Astrocyte of the hippocampus (primary cell): ENCODE measurements at regions not wholly inside any gene's neighbourhood (a gene's known extent, or its start where the extent isn't known, plus 50 kb on each side); places are given as distances from the start of the nearest gene placed in this dataset.
"Not testable (repeated sequence)": the region's sequence is repeated elsewhere in the genome, so short reads cannot be mapped to it uniquely, and the experiment has no call there.

Source experiments
- DNase-seq: peaks from one replicate; pipeline ENCODE4 v3.0.0; 2011; ENCODE audit warnings: low read depth, low spot score

DNA sequence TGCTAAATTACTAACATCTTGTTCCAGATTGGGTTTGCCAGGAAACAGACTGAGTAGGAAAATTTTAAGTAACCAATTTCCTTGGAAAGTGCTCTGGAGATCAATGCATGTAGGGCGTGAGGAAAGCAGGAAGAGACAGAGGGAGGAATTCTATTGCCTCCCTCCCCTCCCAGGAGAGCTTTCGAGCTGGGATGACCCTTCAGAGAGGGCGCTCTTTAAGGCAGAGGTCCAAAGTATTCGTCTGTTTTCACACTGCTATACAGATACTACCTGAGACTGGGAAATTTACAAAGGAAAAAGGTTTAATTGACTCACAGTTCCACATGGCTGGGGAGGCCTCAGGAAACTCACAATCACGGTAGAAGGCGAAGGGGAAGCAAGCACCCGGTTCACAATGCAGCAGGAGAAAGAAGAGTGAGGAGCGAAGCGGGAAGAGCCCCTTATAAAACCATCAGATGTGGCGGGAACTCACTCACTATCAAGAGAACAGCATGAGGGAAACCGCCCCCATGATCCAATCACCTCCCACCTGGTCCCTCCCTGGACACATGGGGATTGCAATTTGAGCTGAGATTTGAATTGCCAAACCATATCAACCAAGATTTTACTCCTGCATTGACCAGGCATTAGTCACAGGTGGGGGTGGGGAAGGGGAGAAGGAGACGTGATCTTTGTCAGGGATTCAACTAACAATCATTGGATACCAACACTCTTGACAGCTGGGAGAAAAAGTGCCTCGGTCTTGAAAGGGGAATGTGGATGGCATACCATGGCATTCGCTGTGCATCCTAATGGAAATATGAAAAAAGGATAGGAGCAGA lies 63.8 kb downstream of the SLITRK2 start:
- no peak for DNase-seq

DNA sequence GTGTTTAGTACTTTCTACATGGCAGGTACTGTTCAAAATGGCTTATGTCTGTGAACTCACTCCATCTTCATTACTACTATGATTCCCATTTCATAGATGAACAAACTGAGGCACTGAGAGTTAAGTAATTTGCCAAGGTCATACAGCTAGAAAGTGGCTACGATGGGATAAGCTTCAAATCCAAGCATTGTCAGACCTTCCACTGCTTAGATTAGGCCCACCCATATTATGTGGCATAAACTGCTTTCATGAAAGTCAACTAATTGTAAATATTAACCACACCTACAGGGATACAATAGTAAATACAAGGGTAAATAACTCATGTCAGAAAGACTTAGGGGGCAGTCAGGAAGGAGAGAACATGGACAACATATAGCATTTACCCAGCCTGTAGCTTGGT lies 68.8 kb downstream of the SLITRK2 start:
- DNase-seq: no peak

DNA sequence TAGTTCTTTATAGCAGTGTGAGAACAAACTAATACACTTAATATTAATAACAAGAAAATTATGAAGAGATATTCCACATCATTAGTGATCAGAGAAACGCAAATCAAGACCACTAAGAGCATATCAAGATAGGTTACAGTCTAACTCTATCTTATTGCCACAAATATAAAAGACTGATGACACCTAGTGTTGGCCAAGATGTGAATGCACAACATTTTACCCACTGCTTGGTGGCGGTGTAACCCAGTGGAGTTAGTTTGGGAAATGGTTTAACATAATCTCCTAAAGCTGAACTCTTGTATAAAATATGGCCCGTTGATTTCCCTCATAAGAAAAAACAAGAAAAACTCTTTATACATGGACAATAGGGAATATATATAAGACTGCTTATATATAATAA lies 92.4 kb downstream of the SLITRK2 start:
- DNase-seq: no peak

DNA sequence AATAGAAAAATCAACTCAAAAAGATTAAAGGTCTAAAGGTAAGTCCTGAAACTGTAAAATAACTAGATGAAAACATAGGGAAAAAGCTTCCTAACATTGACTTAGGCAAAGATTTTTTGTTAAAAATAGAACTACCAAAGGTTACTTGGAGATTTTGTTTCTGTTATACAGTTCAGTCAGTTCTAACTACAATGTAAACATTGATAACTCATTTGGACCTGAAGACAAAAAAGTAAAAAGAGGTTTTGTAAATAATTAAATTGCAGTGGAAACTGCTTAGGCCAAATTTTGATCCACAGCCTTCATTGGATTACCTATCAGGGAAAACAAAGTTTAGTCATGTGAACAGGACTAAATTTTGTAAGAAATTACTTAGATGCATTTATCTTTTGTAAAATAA lies 101.8 kb downstream of the SLITRK2 start:
- no peak for DNase-seq

DNA sequence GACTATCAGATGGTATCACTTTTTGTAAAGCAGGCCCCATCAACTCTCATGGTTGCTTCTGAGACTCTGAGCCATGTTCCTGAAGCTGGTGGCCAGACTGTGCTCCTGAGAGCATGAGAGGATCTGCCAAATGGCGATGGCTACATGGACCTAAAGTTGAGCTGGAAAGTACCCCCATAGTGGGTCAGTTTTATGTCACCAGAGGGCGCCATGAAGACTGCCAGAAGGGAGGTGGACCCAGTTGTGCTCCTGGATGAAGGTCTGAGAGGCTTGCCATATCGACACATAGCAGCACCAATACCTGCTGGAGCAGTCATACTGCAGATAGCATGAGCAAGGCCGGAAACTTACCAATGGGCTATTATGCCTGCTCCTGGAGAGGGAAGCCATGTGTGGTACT lies 105.7 kb downstream of the SLITRK2 start:
- DNase-seq: no peak

DNA sequence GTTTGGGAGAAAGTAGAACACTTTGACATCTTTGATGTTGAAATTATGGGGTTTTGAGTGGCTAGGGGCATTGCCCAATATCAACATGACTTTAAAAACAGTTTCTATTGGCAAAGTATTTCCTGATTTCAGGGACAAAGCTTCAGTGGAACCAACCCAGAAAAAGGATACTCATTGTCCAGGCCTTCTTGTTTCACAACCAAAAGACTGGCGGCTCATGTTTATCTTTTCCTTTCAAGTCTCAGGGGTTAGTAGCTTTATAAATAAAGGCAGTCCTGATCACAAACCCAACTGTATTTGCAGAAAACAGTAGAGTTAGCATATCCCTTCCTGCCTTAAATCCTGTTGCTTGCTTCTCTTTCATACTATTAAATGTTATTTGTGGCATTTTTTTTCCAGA lies 119.1 kb downstream of the SLITRK2 start:
- DNase-seq: no peak

DNA sequence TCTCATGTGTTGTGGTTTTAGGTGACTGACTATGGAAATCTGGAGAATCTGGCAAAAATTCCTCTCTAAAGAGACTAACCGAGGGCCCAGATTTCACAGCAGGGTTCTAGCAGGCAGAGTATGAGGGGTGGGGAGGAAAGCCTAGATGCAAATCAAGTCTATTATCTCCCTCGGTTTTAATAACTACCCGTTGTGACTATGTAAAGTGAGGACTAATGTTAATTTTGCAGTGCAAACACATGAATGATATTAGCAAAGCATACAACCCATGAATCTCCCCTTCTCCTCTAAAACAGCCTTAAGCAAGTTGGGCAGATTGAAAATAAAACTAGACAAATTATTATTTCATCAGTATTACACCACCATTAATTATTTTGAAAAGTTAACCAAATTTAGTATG lies 131.4 kb downstream of the SLITRK2 start:
- no peak for DNase-seq

DNA sequence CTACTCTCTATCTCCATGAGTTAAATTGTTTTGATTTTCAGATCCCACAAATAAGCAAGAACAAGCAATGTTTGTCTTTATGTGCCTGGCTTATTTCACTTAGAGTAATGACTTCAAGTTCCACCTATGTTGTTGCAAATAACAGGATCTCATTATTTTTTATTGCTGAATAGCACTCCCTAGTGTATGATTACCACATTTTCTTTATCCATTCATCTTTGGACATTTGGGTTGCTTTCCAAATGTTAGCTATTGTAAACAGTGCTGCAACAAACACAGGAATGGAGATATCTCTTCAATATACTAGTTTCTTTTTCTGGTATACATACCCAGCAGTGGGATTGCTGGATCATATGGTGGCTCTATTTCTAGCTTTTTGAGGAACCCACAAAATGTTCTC lies 136.0 kb downstream of the SLITRK2 start:
- no peak for DNase-seq

DNA sequence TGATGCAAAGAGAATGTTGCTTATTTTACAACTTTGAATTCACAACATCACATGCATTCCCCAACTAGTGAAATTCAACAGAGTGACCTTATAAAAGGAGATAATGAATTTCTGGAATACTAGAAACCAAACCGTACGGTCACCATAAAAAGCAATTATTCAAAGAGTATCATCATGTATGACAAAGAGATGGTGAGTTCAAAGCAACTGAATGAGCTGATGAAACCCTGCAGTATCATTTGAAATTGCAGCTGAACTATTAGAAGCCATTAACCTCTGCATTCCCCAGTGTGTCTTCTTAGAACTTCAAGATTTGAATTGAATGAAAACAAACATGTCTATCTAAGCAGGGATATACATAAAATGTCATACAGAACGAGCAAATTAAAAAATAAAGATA lies 172.4 kb downstream of the SLITRK2 start:
- no peak for DNase-seq

DNA sequence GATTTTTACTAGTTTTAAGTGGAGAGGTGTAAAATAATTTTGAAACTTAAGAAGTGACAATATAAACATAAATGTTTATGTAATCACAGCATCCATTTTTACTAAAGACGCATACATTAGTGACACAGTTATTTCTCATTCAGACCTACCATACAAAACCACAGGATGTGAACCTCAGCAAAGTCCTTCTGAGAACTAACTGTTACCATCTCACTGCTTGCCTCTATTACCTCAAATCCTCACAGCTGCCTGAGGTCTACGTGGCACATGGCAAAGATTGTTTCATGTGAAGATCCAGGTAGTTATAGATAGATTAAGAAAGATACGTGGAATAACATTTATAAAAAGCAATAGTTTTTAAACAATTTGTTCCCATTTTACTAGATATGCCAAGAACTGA lies 189.0 kb downstream of the SLITRK2 start:
- no peak for DNase-seq

DNA sequence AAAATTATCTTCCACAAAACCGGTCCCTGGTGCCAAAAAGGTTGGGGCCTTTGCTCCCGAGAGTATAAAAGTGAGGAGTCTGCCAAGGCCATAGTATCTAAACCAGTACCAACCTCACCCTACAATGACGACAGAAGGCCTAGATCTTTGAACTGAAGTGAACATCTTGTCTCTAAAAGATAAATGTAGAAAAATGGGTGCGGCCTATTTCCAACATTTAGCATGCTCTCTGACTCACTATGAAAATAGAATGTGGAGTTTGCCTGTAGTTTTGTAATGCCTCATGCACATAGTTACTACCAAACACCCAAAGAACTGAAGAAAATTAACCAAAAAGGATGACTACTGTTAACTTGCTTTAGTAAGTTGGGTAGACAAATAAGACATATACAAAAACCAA lies 218.4 kb downstream of the SLITRK2 start:
- DNase-seq: no peak

DNA sequence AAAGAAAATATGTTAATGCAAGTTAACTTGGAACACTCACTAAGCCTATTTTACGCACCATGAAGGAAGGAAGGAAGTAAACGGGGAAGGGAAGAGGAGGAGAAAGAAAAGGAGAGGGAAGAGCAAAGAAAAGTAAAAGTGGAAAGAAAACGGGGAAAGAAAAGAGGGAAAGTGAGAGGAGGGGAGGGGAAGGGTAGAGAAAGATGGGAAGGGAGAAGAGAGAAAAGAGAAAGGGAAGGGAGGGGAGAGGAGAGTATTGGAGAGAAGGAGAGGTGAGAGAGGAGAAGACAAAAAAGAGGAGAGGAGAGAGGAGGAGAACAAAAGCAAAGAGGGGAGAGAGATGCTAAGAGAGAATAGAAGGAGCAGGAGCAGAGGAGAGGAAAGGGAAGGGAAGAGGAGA lies 224.1 kb downstream of the SLITRK2 start:
- no peak for DNase-seq

DNA sequence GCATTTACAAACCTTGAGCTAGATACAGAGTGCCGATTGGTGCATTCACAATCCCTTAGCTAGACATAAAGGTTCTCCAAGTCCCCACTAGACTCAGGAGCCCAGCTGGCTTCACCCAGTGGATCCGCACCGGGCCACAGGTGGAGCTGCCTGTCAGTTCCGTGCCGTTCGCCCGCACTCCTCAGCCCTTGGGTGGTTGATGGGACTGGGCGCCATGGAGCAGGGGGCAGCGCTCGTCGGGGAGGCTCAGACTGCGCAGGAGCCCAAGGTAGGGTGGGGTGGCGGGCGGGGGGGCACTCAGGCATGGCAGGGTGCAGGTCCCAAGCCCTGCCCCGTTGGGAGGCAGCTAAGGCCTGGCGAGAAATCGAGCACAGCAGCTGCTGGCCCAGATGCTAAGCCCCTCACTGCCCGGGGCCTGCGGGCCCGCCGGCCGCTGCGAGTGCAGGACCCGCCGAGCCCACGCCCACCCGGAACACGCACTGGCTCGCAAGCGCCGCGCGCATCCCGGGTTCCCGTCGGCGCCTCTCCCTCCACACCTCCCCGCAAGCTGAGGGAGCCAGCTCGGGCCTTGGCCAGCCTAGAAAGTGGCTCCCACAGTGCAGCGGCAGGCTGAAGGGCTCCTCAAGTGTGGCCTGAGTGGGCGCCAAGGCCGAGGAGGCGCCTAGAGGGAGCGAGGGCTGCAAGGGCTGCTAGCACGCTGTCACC lies 228.5 kb downstream of the SLITRK2 start:
- DNase-seq: not testable (repeated sequence)

DNA sequence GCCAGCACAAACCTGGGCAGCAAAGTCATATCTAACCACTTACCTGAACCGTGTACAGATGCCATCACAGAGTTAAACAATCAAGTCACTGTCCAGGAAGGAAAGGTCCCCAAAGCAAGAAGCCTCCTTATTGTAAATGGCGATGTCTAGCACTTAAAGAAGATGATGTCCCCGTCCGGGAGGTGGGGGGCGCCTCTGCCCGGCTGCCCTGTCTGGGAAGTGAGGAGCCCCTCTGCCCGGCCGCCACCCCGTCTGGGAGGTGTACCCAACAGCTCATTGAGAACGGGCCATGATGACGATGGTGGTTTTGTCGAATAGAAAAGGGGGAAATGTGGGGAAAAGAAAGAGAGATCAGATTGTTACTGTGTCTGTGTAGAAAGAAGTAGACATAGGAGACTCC lies 231.9 kb downstream of the SLITRK2 start:
- not testable (repeated sequence) for DNase-seq

DNA sequence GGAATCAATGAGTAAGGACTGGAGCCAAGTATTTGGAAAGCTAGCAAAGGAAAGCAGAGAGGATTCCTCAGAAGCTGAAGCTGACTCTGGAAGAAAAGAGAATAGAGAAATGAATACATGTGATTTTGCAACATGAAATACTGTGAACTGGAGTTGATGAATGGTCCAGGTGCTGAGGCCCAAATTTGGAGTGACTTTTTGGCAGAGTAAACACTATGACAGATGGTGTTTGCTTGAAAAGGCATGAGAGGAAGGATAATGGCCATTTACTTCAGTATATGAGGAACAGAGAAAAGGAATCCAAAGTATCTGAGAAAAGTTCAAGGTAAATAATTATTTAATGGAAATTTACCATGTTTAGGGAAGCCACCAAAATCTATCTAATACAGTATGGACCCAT lies 236.7 kb downstream of the SLITRK2 start:
- DNase-seq: no peak

DNA sequence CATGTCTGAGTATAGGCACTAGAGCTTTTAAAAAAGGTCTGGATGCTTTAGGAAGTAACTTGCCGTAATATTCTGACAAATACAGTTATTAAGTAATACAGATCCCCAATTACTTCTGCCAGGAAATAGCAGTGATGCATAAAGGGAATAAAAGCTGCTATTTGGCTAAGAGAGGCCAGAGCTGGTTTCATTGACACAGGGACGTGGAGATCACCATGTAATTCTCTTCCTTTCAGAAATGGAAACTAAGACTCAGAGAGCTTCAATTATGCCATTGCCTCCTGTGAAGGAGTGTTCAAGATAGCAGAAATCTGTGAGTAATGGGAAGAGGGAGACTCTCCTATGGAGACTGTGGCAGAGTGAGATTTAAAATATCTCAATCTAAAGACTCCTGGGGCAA lies 238.1 kb downstream of the SLITRK2 start:
- DNase-seq: no peak

DNA sequence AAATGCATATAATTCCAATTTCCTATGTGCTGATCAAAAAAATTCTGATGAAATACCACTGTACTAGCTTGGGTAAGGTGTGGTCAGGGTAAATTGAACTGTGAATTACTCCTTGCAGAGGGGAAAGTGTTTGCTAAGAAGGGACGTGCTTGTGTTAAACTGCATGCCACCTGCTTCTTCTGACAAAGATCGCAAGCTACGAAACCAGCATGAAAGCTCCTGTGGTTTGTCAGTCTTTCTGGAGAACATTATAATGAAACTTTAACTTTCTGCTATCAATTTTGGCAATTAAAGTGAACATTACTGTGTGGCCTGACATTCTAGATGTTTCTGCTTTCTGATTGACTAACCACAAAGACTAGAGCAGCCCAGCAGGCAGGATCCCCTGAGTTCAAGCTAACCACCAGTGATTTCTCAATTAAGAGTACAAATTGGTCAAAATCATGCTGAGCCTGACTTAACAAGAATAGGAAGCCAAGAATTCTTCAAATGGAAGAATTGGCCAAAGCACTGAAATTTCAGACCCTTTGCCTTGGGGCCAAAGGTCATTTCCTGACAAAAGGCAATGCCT lies 239.0 kb downstream of the SLITRK2 start:
- DNase-seq: no peak

DNA sequence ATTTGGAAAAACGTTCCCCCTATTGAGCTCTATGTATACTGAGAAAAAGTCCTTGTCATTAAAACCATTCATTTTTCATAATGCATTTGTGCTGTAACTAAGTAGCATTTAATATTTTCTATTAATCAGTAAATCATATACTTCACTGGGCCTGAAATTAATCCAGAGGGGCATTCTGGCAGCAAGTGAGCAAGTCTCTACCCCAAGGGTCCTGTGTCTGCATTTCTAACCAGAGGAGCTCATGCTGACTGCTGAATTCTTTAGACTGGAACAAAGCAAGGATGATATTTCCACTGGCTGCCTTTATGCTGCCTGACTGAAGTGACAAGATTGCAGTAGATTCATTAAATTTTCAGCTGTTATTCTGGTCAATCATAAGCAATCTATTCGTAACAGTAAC lies 246.5 kb downstream of the SLITRK2 start:
- no peak for DNase-seq

DNA sequence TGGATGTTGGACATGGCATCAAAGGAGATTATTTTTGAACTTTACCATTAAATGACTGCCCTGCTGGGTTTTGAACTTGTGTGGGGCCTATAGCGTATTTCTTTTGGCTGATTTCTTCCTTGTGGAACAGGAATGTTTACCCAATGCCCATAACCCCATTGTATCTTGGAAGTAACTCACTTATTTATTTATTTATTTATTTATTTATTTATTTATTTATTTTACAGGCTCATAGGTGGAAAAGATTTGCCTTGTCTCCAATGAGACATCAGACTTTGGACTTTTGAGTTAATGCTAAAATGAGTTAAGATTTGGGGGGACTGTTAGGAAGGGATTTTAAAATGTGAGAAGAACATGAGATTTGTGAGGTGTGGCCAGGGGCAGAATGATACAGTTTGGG lies 273.1 kb downstream of the SLITRK2 start:
- no peak for DNase-seq

DNA sequence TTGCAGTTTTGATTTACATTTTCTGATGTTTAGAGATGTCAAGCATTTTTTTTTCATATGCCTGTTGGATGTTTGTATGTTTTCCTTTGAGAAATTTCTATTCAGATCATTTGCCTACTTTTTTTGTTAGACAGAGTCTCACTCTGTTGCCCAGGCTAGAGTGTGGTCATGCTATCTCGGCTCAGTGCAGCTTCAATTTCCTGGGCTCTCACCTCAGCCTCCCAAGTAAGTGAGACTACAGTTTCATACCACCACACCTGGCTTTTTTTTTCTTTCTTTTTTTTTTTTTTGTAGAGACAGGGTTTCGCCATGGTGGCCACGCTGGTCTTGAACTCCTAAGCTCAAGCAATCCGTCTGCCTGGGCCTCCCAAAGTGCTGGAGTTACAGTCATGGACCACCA lies 291.7 kb downstream of the SLITRK2 start:
- no peak for DNase-seq

DNA sequence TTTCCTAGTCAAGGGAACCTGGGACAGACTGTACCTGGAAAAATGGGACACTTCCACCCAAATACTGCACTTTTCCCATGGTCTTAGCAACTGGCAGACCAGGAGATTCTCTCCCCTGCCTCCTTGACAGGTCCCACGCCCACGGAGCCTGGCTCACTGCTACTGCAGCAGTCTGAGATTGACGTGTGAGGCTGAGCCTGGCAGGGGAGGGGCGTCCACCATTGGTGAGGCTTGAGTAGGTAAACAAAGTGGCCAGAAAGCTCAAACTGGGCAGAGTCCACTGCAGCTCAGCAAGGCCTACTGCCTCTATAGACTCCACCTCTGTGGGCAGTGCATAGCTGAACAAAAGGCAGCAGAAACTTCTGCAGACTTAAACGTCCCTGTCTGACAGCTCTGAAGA lies 301.4 kb downstream of the SLITRK2 start:
- not testable (repeated sequence) for DNase-seq

DNA sequence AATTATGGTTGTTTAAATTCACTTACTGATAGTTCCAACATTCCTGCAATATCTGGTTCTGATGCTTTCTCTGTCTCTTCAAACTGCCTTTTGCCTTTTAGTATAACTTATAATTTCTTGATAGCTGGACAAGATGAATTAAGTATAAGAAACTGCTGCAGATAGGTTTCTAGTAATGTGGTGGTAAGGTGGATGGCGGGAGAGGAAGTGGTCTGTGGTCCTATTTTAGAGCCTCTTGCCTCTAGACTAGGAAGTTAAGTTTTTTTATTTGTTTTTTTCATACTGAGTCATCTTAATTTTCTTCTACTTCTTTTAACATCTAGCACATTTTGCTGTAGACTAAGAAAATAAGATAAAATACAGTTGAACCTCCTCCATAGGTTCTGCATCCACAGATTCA lies 310.0 kb downstream of the SLITRK2 start:
- DNase-seq: no peak

DNA sequence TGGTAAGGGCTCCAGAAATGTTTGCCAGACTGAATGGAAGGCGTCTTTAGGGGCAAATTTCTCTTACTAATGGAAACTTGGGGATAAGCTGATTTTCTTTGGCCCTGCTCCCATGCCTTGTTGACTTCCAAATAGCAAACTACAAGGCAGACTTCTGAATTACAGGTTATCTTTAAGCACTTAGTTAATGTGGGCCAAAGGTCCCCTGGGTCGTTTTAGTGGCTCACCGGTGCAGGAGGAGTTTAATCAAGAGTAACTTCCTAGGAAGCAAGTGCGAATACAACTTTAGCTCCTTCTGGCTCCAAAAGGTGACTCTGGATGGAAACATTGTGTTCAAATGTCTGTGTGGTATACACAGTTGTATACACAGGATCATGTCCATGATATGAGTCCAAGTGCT lies 323.6 kb downstream of the SLITRK2 start:
- no peak for DNase-seq
